B cell (primary cell): ENCODE measurements at regions not wholly inside any gene's neighbourhood (a gene's known extent, or its start where the extent isn't known, plus 50 kb on each side); places are given as distances from the start of the nearest gene placed in this dataset.

Experiments used
- ATAC-seq: fragments of 200-7000 bp; cut with Tn5 transposase; one replicate; pipeline ENCODE4 v1.10.0; 2021; ENCODE audit warnings: low read depth, mild to moderate bottlenecking, moderate number of reproducible peaks, moderate library complexity
- CTCF ChIA-PET: fragments of 350-600 bp; sonication (Branson Sonifier 250); formaldehyde crosslinking; loops from one replicate; lab custom pipeline; 2021; ENCODE audit warnings: antibody characterized with exemption, inconsistent platforms; lab: Charles Lee
- POLR2A ChIA-PET: fragments of 350-600 bp; sonication (Branson Sonifier 250); formaldehyde crosslinking; loops from one replicate; lab custom pipeline; 2021; ENCODE audit warnings: antibody characterized with exemption; lab: Charles Lee
- DNase-seq: peaks from one replicate; pipeline ENCODE4 v3.0.0; 2013
- H2AFZ ChIP-seq: 2 replicates; pipeline ENCODE4 v1.6.1; 2012; ENCODE audit warnings: mild to moderate bottlenecking, low read depth, low read length; ENCODE audit not compliant: insufficient read depth, poor library complexity, severe bottlenecking
- H3K27ac ChIP-seq, 2 donors: 1 replicate in 1 of 2; 2 replicates in 1 of 2; pipeline ENCODE4 v1.5.1; 2012 to 2013; ENCODE audit warnings: low read length in 2 of 2, mild to moderate bottlenecking in 2 of 2, moderate library complexity in 1 of 2
- H3K27me3 ChIP-seq, 4 experiments: fragments of 200-600 bp in 1 of 4; sonication (generic) in 1 of 4; replicated peaks in 1 of 4; 1 replicate in 2 of 4; 2 replicates in 2 of 4; pipeline versions ENCODE4 v1.6.1 to v1.7.0; 2013 to 2016; ENCODE audit warnings: low read length in 3 of 4, mild to moderate bottlenecking in 2 of 4, mixed read lengths in 1 of 4, moderate library complexity in 1 of 4; ENCODE audit not compliant: insufficient read depth in 4 of 4, control insufficient read depth in 3 of 4; ENCODE audit errors: control extremely low read depth in 1 of 4
- H3K36me3 ChIP-seq, 2 experiments: replicated peaks in 1 of 2; 1 replicate in 1 of 2; 2 replicates in 1 of 2; pipeline versions ENCODE4 v1.6.1 to v1.7.1; 2013; ENCODE audit warnings: low read length in 1 of 2; ENCODE audit not compliant: insufficient read depth in 2 of 2, control insufficient read depth in 1 of 2; ENCODE audit errors: control extremely low read depth in 1 of 2, extremely low read depth in 1 of 2
- H3K4me1 ChIP-seq, 2 donors: fragments of 200-600 bp in 1 of 2; sonication (generic) in 1 of 2; 1 replicate in 1 of 2; 2 replicates in 1 of 2; pipeline versions ENCODE4 v1.5.1 to v1.6.1; 2013 to 2017; ENCODE audit warnings: low read length in 2 of 2; ENCODE audit not compliant: control insufficient read depth in 2 of 2, insufficient read depth in 2 of 2
- H3K4me2 ChIP-seq: replicated peaks from 2 replicates; pipeline ENCODE3; 2012; ENCODE audit warnings: mild to moderate bottlenecking, low read depth, low read length; ENCODE audit not compliant: poor library complexity, severe bottlenecking
- H3K4me3 ChIP-seq, 5 experiments: fragments of 200-600 bp in 1 of 5; sonication (generic) in 1 of 5; 1 replicate in 3 of 5; 2 replicates in 2 of 5; pipeline versions ENCODE4 v1.5.1 to v1.7.0; 2011 to 2016; ENCODE audit warnings: low read length in 4 of 5, mild to moderate bottlenecking in 4 of 5, low read depth in 2 of 5, control low read depth in 1 of 5, moderate library complexity in 1 of 5; ENCODE audit not compliant: insufficient read depth in 1 of 5; ENCODE audit errors: control extremely low read depth in 1 of 5, extremely low read depth in 1 of 5
- H3K79me2 ChIP-seq: fragments of 200-600 bp; sonication (generic); one replicate; pipeline ENCODE4 v1.6.0; 2016; ENCODE audit warnings: low read length; ENCODE audit not compliant: control insufficient read depth, insufficient read depth
- H3K9ac ChIP-seq: fragments of 200-600 bp; sonication (generic); 2 replicates; pipeline ENCODE4 v1.6.1; 2017; ENCODE audit warnings: mild to moderate bottlenecking, low read length, moderate library complexity
- H3K9me3 ChIP-seq, 3 donors: one replicate each; pipeline versions ENCODE4 v1.6.1 to v1.7.1; 2013; ENCODE audit warnings: low read length in 2 of 3; ENCODE audit not compliant: control insufficient read depth in 2 of 3, insufficient read depth in 1 of 3; ENCODE audit errors: control extremely low read depth in 1 of 3
- H4K20me1 ChIP-seq: 2 replicates; pipeline ENCODE4 v1.6.0; 2012; ENCODE audit warnings: mild to moderate bottlenecking, low read length; ENCODE audit not compliant: insufficient read depth, control insufficient read depth, poor library complexity, severe bottlenecking
- H3K27ac Mint-ChIP-seq: one replicate; pipeline ENCODE4 v1.8.0; 2021; ENCODE audit warnings: mixed read lengths
- H3K27me3 Mint-ChIP-seq: one replicate; pipeline ENCODE4 v1.8.0; 2021; ENCODE audit warnings: mixed read lengths
- H3K4me1 Mint-ChIP-seq: one replicate; pipeline ENCODE4 v1.8.0; 2021; ENCODE audit warnings: mixed read lengths
- H3K4me3 Mint-ChIP-seq: one replicate; pipeline ENCODE4 v1.8.0; 2021; ENCODE audit warnings: mixed read lengths
- H3K9me3 Mint-ChIP-seq: one replicate; pipeline ENCODE4 v1.8.0; 2022; ENCODE audit warnings: mixed read lengths; ENCODE audit not compliant: insufficient read depth
- EZH2 ChIP-seq: IDR thresholded peaks from 2 replicates; pipeline ENCODE4 v1.6.1; 2012; ENCODE audit warnings: borderline replicate concordance, low read depth, mild to moderate bottlenecking, moderate library complexity, low read length; ENCODE audit not compliant: insufficient read depth, poor library complexity, severe bottlenecking
- WGBS: methylation state at CpG from one replicate; pipeline ENCODE4 v1.1.5; 2013; ENCODE audit warnings: missing lambda C conversion rate; ENCODE audit not compliant: insufficient coverage; 5-methylcytosine and 5-hydroxymethylcytosine counted together
- intact Hi-C: fragments of 100-400 bp; cut with micrococcal nuclease; formaldehyde crosslinking; loops from one replicate; pipeline ENCODE4 v1.10.0; 2022
- TF ChIP-seq, protein P1 (sequence below): fragments of 200-600 bp; IDR thresholded peaks from one replicate; pipeline ENCODE4 v1.8.0; 2022; ENCODE audit warnings: antibody characterized with exemption, mild to moderate bottlenecking

DNA sequence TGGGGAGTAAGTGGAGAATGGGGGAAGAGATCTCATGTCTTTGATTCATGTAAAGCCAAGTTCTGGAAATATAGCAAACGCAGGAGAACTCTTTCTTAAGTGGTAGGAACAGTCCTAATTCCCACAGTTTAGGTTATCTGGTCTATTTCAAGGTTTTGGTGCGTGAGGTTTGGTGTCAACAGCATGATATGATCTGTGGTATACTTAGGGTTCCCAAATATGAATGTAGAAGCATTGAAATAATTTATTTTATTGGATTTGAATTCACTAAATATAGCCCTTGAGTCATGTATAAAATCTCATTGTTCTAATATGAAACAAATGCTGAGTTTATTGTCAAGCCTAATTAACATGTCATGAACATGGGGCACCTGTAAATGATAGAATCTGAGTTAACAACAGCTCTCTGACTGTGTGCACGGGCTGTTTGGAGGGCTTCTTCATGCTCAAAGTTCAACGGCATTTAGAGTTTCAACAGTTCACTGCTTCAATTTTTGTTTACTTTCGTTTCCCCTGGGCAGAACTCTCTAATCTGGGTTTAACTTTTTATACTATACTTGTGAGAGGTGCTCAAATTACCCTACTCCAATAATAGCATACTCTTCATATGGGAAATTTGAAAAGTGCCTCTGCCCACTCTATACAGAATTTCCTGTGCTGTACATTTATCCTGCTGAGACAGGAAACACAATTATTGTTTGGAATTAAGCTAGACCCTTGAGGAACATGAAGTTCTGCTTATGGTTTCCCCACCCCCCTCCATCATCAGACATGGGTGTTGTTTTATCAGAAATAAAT is 236.3 kb upstream of the ZNF217 start:
- H4K20me1 ChIP-seq: no peaks in the 10 kb centered on the region
- peak overlapping the region; percentile 15 to 50 (median 24) for H3K4me3 ChIP-seq
- H3K4me2 ChIP-seq: peak overlapping the region; percentile 69
- H3K27ac Mint-ChIP-seq: peak overlapping the region; percentile 98
- H3K9me3 ChIP-seq: peaks cover 0 to 1% (median 0%) of the 10 kb centered on the region in 3 donors
- peak; percentile 63 for ATAC-seq
- no peaks in the 10 kb centered on the region for H3K79me2 ChIP-seq
- H3K9ac ChIP-seq: peak overlapping the region; percentile 57
- intact Hi-C loops: loop anchor here (2.0 to 10.0 kb wide), 4 partner anchors 37 to 238 kb away; partner anchors contain the start of gene ZNF217
- H3K36me3 ChIP-seq: no peaks in the 10 kb centered on the region
- DNase-seq: peak; percentile 72
- peaks cover 64 to 72% of the 10 kb centered on the region in 2 donors for H3K4me1 ChIP-seq
- WGBS: no CpG with 5 or more reads among the region's 5 CpGs
- H3K4me3 Mint-ChIP-seq: peak overlapping the region; percentile 88
- peaks cover 81% of the 10 kb centered on the region for H3K4me1 Mint-ChIP-seq
- POLR2A ChIA-PET: interaction anchor here (0.5 to 1.4 kb wide), 5 partner anchors 98 to 238 kb away, joined by 3 to 5 read pairs (median 3); partner anchors contain the start of gene ZNF217
- H3K27me3 Mint-ChIP-seq: no peaks in the 10 kb centered on the region
- TF ChIP-seq, protein P1, sequence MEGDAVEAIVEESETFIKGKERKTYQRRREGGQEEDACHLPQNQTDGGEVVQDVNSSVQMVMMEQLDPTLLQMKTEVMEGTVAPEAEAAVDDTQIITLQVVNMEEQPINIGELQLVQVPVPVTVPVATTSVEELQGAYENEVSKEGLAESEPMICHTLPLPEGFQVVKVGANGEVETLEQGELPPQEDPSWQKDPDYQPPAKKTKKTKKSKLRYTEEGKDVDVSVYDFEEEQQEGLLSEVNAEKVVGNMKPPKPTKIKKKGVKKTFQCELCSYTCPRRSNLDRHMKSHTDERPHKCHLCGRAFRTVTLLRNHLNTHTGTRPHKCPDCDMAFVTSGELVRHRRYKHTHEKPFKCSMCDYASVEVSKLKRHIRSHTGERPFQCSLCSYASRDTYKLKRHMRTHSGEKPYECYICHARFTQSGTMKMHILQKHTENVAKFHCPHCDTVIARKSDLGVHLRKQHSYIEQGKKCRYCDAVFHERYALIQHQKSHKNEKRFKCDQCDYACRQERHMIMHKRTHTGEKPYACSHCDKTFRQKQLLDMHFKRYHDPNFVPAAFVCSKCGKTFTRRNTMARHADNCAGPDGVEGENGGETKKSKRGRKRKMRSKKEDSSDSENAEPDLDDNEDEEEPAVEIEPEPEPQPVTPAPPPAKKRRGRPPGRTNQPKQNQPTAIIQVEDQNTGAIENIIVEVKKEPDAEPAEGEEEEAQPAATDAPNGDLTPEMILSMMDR: no peak
- no peak for TF ChIP-seq EZH2
- CTCF ChIA-PET: interaction anchor here (0.6 to 3.2 kb wide), 8 partner anchors 10 to 177 kb away, joined by 3 to 14 read pairs (median 4); no protein-coding TSS in a partner anchor
- H2AFZ ChIP-seq: peak overlapping the region; percentile 82
- peaks cover 3% of the 10 kb centered on the region for H3K9me3 Mint-ChIP-seq
- H3K27me3 ChIP-seq: no peaks in the 10 kb centered on the region
- H3K27ac ChIP-seq: peak overlapping the region; percentile 83 to 93
